B cell (primary cell): ENCODE measurements at regions not wholly inside any gene's neighbourhood (a gene's known extent, or its start where the extent isn't known, plus 50 kb on each side); places are given as distances from the start of the nearest gene placed in this dataset.

Experiments
- ATAC-seq: fragments of 200-7000 bp; cut with Tn5 transposase; one replicate; pipeline ENCODE4 v1.10.0; 2021; ENCODE audit warnings: low read depth, mild to moderate bottlenecking, moderate number of reproducible peaks, moderate library complexity
- CTCF ChIA-PET: fragments of 350-600 bp; sonication (Branson Sonifier 250); formaldehyde crosslinking; loops from one replicate; lab custom pipeline; 2021; ENCODE audit warnings: antibody characterized with exemption, inconsistent platforms; lab: Charles Lee
- POLR2A ChIA-PET: fragments of 350-600 bp; sonication (Branson Sonifier 250); formaldehyde crosslinking; loops from one replicate; lab custom pipeline; 2021; ENCODE audit warnings: antibody characterized with exemption; lab: Charles Lee
- DNase-seq: peaks from one replicate; pipeline ENCODE4 v3.0.0; 2013
- H2AFZ ChIP-seq: 2 replicates; pipeline ENCODE4 v1.6.1; 2012; ENCODE audit warnings: mild to moderate bottlenecking, low read depth, low read length; ENCODE audit not compliant: insufficient read depth, poor library complexity, severe bottlenecking
- H3K27ac ChIP-seq, 2 donors: 1 replicate in 1 of 2; 2 replicates in 1 of 2; pipeline ENCODE4 v1.5.1; 2012 to 2013; ENCODE audit warnings: low read length in 2 of 2, mild to moderate bottlenecking in 2 of 2, moderate library complexity in 1 of 2
- H3K27me3 ChIP-seq, 4 experiments: fragments of 200-600 bp in 1 of 4; sonication (generic) in 1 of 4; replicated peaks in 1 of 4; 1 replicate in 2 of 4; 2 replicates in 2 of 4; pipeline versions ENCODE4 v1.6.1 to v1.7.0; 2013 to 2016; ENCODE audit warnings: low read length in 3 of 4, mild to moderate bottlenecking in 2 of 4, mixed read lengths in 1 of 4, moderate library complexity in 1 of 4; ENCODE audit not compliant: insufficient read depth in 4 of 4, control insufficient read depth in 3 of 4; ENCODE audit errors: control extremely low read depth in 1 of 4
- H3K36me3 ChIP-seq, 2 experiments: replicated peaks in 1 of 2; 1 replicate in 1 of 2; 2 replicates in 1 of 2; pipeline versions ENCODE4 v1.6.1 to v1.7.1; 2013; ENCODE audit warnings: low read length in 1 of 2; ENCODE audit not compliant: insufficient read depth in 2 of 2, control insufficient read depth in 1 of 2; ENCODE audit errors: control extremely low read depth in 1 of 2, extremely low read depth in 1 of 2
- H3K4me1 ChIP-seq, 2 donors: fragments of 200-600 bp in 1 of 2; sonication (generic) in 1 of 2; 1 replicate in 1 of 2; 2 replicates in 1 of 2; pipeline versions ENCODE4 v1.5.1 to v1.6.1; 2013 to 2017; ENCODE audit warnings: low read length in 2 of 2; ENCODE audit not compliant: control insufficient read depth in 2 of 2, insufficient read depth in 2 of 2
- H3K4me2 ChIP-seq: replicated peaks from 2 replicates; pipeline ENCODE3; 2012; ENCODE audit warnings: mild to moderate bottlenecking, low read depth, low read length; ENCODE audit not compliant: poor library complexity, severe bottlenecking
- H3K4me3 ChIP-seq, 5 experiments: fragments of 200-600 bp in 1 of 5; sonication (generic) in 1 of 5; 1 replicate in 3 of 5; 2 replicates in 2 of 5; pipeline versions ENCODE4 v1.5.1 to v1.7.0; 2011 to 2016; ENCODE audit warnings: low read length in 4 of 5, mild to moderate bottlenecking in 4 of 5, low read depth in 2 of 5, control low read depth in 1 of 5, moderate library complexity in 1 of 5; ENCODE audit not compliant: insufficient read depth in 1 of 5; ENCODE audit errors: control extremely low read depth in 1 of 5, extremely low read depth in 1 of 5
- H3K79me2 ChIP-seq: fragments of 200-600 bp; sonication (generic); one replicate; pipeline ENCODE4 v1.6.0; 2016; ENCODE audit warnings: low read length; ENCODE audit not compliant: control insufficient read depth, insufficient read depth
- H3K9ac ChIP-seq: fragments of 200-600 bp; sonication (generic); 2 replicates; pipeline ENCODE4 v1.6.1; 2017; ENCODE audit warnings: mild to moderate bottlenecking, low read length, moderate library complexity
- H3K9me3 ChIP-seq, 3 donors: one replicate each; pipeline versions ENCODE4 v1.6.1 to v1.7.1; 2013; ENCODE audit warnings: low read length in 2 of 3; ENCODE audit not compliant: control insufficient read depth in 2 of 3, insufficient read depth in 1 of 3; ENCODE audit errors: control extremely low read depth in 1 of 3
- H4K20me1 ChIP-seq: 2 replicates; pipeline ENCODE4 v1.6.0; 2012; ENCODE audit warnings: mild to moderate bottlenecking, low read length; ENCODE audit not compliant: insufficient read depth, control insufficient read depth, poor library complexity, severe bottlenecking
- H3K27ac Mint-ChIP-seq: one replicate; pipeline ENCODE4 v1.8.0; 2021; ENCODE audit warnings: mixed read lengths
- H3K27me3 Mint-ChIP-seq: one replicate; pipeline ENCODE4 v1.8.0; 2021; ENCODE audit warnings: mixed read lengths
- H3K4me1 Mint-ChIP-seq: one replicate; pipeline ENCODE4 v1.8.0; 2021; ENCODE audit warnings: mixed read lengths
- H3K4me3 Mint-ChIP-seq: one replicate; pipeline ENCODE4 v1.8.0; 2021; ENCODE audit warnings: mixed read lengths
- H3K9me3 Mint-ChIP-seq: one replicate; pipeline ENCODE4 v1.8.0; 2022; ENCODE audit warnings: mixed read lengths; ENCODE audit not compliant: insufficient read depth
- EZH2 ChIP-seq: IDR thresholded peaks from 2 replicates; pipeline ENCODE4 v1.6.1; 2012; ENCODE audit warnings: borderline replicate concordance, low read depth, mild to moderate bottlenecking, moderate library complexity, low read length; ENCODE audit not compliant: insufficient read depth, poor library complexity, severe bottlenecking
- WGBS: methylation state at CpG from one replicate; pipeline ENCODE4 v1.1.5; 2013; ENCODE audit warnings: missing lambda C conversion rate; ENCODE audit not compliant: insufficient coverage; 5-methylcytosine and 5-hydroxymethylcytosine counted together
- intact Hi-C: fragments of 100-400 bp; cut with micrococcal nuclease; formaldehyde crosslinking; loops from one replicate; pipeline ENCODE4 v1.10.0; 2022
- TF ChIP-seq, protein P1 (sequence below): fragments of 200-600 bp; IDR thresholded peaks from one replicate; pipeline ENCODE4 v1.8.0; 2022; ENCODE audit warnings: antibody characterized with exemption, mild to moderate bottlenecking

DNA sequence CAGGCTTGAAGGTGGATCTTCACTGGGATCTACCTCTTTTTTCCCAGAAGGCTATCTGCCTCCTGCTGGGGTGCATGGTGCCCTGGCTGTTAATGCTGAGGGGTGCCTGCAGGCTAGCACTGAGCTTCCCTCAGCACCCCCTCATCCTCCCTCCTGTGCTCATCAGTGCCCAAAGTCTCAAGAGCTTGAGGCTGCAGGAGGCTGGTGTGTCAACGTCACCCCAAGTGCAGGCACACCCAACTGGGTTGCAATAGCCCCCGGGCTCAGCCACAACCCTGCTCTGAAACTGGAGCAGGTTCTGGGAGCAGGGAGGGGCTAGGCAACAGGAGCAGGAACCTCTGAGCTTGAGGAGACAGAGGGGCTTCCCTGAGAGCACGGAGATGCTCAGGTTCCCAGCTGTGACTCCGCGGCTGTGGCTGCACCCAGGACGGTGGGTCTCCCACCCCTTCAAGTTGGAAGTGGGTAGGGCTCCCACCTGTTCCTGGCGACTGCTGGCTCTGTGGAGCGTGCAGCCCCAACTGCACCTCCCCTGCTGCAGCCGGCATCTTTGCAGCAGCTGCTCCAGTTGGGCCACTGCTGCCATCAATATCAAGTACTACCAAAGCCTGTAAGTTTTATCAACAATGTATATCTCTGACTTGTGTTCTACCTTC is 1266.6 kb upstream of the C9orf72 start:
- H3K27ac ChIP-seq, result no peak overlapping the region
- Mint-ChIP-seq H3K4me1 (no peaks in the 10 kb centered on the region), H3K4me3 (no peak overlapping the region), H3K27ac (no peak overlapping the region), H3K27me3 (no peaks in the 10 kb centered on the region), H3K9me3 (no peaks in the 10 kb centered on the region)
- H3K4me3 ChIP-seq, result no peak overlapping the region
- CTCF ChIA-PET, result no interaction called here
- 93% methylated on average over 9 of the region's 9 CpGs for WGBS
- no peak overlapping the region for H3K4me2 ChIP-seq
- H2AFZ ChIP-seq, result no peak overlapping the region
- no peaks in the 10 kb centered on the region for H3K79me2 ChIP-seq
- no peak for TF ChIP-seq EZH2
- H3K36me3 ChIP-seq, result no peaks in the 10 kb centered on the region
- no peak overlapping the region for H3K9ac ChIP-seq
- no peaks in the 10 kb centered on the region for H3K4me1 ChIP-seq
- no peak for ATAC-seq
- intact Hi-C loops, result no loop called here
- no peaks in the 10 kb centered on the region for H3K27me3 ChIP-seq
- no peaks in the 10 kb centered on the region for H4K20me1 ChIP-seq
- H3K9me3 ChIP-seq, result peaks cover 0 to 16% (median 0%) of the 10 kb centered on the region in 3 donors
- POLR2A ChIA-PET, result no interaction called here
- DNase-seq, result no peak

DNA sequence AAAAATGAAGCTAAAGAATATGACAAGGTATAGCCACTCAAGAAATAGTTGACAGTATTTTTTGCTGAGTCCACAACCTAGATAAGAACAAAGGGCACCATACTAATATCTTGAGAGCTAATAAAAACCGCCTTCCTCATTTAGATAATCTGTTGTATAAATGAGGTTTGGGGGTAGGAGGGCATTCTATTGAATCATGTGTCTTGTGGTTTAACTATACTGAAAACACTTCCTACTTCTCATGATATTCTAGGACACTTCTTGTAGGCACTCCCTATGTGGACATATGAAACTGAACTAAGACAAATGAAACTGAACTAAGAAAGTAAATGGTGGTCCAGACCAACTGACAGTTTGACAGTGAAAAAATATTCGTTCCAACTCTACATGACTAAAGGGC is 1268.5 kb upstream of the C9orf72 start:
- Histone ChIP-seq H3K4me2 (no peak overlapping the region), H3K79me2 (no peaks in the 10 kb centered on the region), H4K20me1 (no peaks in the 10 kb centered on the region), H3K9ac (no peak overlapping the region), H3K9me3 (peaks cover 0 to 16% (median 0%) of the 10 kb centered on the region in 3 donors), H2AFZ (no peak overlapping the region), H3K4me1 (no peaks in the 10 kb centered on the region), H3K27ac (no peak overlapping the region), H3K4me3 (no peak overlapping the region), H3K27me3 (no peaks in the 10 kb centered on the region), H3K36me3 (no peaks in the 10 kb centered on the region)
- ChIA-PET POLR2A (no interaction called here), CTCF (no interaction called here)
- no peaks in the 10 kb centered on the region for H3K4me1 Mint-ChIP-seq
- intact Hi-C loops, result no loop called here
- H3K9me3 Mint-ChIP-seq, result peaks cover 2% of the 10 kb centered on the region
- WGBS, result no CpG with 5 or more reads among the region's 2 CpGs
- TF ChIP-seq EZH2, result no peak
- TF ChIP-seq, protein P1, sequence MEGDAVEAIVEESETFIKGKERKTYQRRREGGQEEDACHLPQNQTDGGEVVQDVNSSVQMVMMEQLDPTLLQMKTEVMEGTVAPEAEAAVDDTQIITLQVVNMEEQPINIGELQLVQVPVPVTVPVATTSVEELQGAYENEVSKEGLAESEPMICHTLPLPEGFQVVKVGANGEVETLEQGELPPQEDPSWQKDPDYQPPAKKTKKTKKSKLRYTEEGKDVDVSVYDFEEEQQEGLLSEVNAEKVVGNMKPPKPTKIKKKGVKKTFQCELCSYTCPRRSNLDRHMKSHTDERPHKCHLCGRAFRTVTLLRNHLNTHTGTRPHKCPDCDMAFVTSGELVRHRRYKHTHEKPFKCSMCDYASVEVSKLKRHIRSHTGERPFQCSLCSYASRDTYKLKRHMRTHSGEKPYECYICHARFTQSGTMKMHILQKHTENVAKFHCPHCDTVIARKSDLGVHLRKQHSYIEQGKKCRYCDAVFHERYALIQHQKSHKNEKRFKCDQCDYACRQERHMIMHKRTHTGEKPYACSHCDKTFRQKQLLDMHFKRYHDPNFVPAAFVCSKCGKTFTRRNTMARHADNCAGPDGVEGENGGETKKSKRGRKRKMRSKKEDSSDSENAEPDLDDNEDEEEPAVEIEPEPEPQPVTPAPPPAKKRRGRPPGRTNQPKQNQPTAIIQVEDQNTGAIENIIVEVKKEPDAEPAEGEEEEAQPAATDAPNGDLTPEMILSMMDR, result no peak
- H3K4me3 Mint-ChIP-seq, result no peak overlapping the region
- DNase-seq (no peak), ATAC-seq (no peak)
- H3K27ac Mint-ChIP-seq, result no peak overlapping the region
- H3K27me3 Mint-ChIP-seq, result no peaks in the 10 kb centered on the region
